Omental fat pad (tissue), 3 donors: ENCODE measurements at regions not wholly inside any gene's neighbourhood (a gene's known extent, or its start where the extent isn't known, plus 50 kb on each side); places are given as distances from the start of the nearest gene placed in this dataset.

Experiments used
- ATAC-seq: fragments of 150-250 bp; one replicate; pipeline ENCODE4 v1.9.1; 2016; ENCODE audit warnings: mild to moderate bottlenecking, moderate library complexity; ENCODE audit not compliant: low FRiP score
- DNase-seq: peaks from one replicate; pipeline ENCODE4 v3.0.0-alpha.2; 2019; ENCODE audit warnings: low spot score
- TF ChIP-seq, protein P1 (sequence below), 3 donors: fragments of 450-650 bp; IDR thresholded peaks; one replicate each; pipeline ENCODE4 v1.5.1; 2016 to 2017; ENCODE audit warnings: antibody characterized with exemption in 3 of 3, mild to moderate bottlenecking in 3 of 3, moderate library complexity in 2 of 3

DNA sequence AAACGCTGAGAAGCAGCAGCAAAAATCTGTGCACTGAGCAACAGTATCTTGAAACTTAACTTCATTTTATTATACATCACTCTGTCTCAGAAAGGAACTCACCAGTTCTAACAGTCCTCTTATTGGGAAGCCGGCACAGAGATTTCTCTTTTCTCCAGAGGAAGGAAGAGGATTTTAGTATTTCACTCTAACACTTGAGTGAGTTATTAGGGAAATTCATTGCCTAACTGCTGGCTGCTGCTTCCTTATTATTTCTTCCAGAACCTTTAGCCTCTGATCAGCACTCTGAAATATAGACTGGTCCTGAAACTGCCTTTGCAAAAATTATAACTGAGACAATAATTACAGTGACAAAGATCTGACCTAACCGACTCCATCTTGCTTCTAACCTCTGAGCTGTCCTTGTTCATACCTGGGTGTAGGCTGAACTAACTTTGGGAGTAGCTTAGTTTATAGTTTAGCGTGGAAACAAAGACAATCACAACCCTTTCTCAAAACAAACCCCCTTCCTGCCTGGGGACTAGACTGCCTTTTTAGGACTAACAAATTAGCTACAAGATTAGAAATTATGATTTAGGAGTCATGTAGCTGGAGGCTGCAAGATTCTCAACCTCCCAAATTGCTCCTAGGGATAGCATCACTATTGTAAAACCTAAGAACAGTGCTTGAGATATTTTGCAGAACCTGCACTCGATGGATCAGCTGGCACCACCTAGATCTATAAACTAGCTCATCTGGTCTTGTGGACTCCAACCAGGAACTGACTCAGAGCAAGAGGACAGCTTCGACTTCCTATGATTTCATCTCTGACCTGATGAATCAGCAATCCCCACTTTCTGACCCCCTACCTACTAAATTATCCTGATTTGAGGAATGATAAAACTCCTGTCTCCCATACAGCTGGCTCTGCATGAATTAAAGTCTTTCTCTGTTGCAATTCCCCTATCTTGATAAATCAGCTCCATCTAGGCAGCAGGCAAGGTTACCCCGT, 117.5 kb downstream of the DYRK2 start:
- TF ChIP-seq, protein P1, sequence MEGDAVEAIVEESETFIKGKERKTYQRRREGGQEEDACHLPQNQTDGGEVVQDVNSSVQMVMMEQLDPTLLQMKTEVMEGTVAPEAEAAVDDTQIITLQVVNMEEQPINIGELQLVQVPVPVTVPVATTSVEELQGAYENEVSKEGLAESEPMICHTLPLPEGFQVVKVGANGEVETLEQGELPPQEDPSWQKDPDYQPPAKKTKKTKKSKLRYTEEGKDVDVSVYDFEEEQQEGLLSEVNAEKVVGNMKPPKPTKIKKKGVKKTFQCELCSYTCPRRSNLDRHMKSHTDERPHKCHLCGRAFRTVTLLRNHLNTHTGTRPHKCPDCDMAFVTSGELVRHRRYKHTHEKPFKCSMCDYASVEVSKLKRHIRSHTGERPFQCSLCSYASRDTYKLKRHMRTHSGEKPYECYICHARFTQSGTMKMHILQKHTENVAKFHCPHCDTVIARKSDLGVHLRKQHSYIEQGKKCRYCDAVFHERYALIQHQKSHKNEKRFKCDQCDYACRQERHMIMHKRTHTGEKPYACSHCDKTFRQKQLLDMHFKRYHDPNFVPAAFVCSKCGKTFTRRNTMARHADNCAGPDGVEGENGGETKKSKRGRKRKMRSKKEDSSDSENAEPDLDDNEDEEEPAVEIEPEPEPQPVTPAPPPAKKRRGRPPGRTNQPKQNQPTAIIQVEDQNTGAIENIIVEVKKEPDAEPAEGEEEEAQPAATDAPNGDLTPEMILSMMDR (IDR thresholded peaks at IDR 0.05) = no peak
- ATAC-seq (no peak), DNase-seq (no peak)

GRCh38 chr12:67772267-67773169, 124.0 kb downstream of the DYRK2 start:
- no peak for ATAC-seq
- no peak for DNase-seq
- TF ChIP-seq, protein P1 (IDR thresholded peaks at IDR 0.05) = no peak

DNA sequence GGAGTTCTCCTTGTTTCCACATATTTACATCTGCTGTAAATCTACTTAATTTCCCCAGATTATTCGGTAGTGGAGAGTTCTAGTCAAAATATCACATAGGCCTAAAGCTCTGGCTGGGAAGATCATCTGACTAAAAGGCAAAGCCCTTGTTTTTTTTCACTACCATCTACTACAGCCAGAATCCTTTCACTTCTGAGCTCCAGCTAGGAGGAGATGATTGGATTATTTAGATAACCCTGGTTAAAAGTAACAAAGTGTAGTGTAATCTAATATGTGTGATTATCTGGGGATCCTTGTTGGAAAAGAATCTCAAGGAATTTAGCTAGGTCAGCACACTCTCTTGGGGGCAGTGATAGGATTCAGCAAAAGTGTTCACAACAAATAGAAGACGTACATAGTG, 125.4 kb downstream of the DYRK2 start:
- no peak for ATAC-seq
- TF ChIP-seq, protein P1 (IDR thresholded peaks at IDR 0.05) = no peak
- no peak for DNase-seq

DNA sequence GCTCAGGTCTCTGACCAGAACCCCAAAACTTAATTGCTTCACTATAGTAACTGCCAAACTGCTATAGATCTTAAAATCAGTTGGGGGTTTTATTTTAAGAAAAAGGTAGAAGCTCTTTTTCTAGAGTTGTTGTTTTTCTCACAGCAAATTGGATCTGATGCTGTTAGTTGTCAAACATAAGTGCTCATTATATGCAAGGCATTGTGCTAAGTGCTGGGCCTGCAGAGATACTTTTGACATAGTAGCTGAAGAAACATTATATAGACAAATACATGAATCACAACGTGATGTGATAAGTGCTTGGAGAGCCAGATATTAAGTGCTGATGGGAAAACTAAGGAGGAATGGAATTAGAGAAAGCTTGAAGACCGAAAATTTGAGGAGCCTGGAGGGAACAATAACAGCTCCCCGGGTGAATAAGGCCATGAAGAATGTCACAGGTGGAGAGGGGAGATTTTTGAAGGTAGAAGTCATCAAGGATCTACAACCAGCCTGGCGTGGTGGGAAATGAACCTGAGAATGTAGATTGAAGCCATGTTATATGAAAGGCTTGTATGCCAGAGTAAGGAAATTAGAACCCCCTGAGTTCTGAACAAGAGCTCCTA, 126.5 kb downstream of the DYRK2 start:
- DNase-seq = no peak
- no peak for ATAC-seq
- TF ChIP-seq, protein P1 (IDR thresholded peaks at IDR 0.05) = no peak

GRCh38 chr12:67780580-67781084, 132.1 kb downstream of the DYRK2 start:
- DNase-seq = no peak
- TF ChIP-seq, protein P1 (IDR thresholded peaks at IDR 0.05) = no peak
- no peak for ATAC-seq

GRCh38 chr12:67782573-67782972, 134.0 kb downstream of the DYRK2 start:
- ATAC-seq (no peak), DNase-seq (no peak)
- TF ChIP-seq, protein P1 (IDR thresholded peaks at IDR 0.05) = no peak
